ENCODE measurements at regions not wholly inside any gene's neighbourhood (a gene's known extent, or its start where the extent isn't known, plus 50 kb on each side); places are given as distances from the start of the nearest gene placed in this dataset.

DNA sequence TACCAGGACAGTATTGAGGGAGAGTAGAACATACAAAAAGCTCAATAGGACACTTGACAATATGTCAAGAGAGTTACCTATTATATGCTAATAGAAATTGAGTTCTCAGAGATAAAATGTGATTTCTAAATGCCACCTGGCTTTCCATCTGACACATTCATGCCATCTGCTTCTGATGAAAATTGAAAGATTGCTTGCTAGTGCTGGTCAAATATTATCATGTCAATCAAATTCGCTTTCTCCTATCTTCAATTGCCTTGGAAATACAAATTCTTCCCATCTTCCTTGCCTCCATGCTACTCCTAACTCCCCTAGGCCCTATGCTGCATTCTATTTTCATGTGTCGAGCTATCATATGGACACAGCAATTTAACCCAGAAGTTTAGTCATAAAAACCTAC is 1076.9 kb downstream of the ARAP2 start:
- TF ChIP-seq, protein P1, sequence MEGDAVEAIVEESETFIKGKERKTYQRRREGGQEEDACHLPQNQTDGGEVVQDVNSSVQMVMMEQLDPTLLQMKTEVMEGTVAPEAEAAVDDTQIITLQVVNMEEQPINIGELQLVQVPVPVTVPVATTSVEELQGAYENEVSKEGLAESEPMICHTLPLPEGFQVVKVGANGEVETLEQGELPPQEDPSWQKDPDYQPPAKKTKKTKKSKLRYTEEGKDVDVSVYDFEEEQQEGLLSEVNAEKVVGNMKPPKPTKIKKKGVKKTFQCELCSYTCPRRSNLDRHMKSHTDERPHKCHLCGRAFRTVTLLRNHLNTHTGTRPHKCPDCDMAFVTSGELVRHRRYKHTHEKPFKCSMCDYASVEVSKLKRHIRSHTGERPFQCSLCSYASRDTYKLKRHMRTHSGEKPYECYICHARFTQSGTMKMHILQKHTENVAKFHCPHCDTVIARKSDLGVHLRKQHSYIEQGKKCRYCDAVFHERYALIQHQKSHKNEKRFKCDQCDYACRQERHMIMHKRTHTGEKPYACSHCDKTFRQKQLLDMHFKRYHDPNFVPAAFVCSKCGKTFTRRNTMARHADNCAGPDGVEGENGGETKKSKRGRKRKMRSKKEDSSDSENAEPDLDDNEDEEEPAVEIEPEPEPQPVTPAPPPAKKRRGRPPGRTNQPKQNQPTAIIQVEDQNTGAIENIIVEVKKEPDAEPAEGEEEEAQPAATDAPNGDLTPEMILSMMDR (conservative IDR thresholded peaks at IDR 0.05; ENCODE audit: low read length) = no peak
- no peak for TF ChIP-seq EZH2phosphoT487 (IDR thresholded peaks at IDR 0.05; ENCODE audit: borderline replicate concordance)

Measured in Loucy (cell line).